ENCODE measurements at regions not wholly inside any gene's neighbourhood (a gene's known extent, or its start where the extent isn't known, plus 50 kb on each side); places are given as distances from the start of the nearest gene placed in this dataset.

DNA sequence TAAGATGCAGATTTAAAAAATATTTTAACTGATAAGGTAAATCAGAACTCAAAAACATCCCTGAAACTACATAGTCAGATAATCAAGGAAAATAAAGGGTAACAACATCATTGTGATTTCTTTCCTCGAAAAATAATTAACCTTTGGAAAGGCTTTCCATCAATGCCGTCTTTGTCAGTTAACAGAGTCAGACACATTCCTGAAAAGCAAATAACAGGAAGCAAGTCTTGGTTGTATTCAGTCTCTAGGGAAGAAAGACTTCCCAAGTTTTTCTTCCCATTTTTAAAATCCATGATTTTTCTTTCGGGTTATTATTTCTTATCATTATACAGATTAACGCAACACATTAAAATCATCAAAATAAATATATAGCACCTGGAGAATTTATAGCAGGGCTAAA, 256.4 kb upstream of the CDH6 start:
- no peaks in the 10 kb centered on the region for H3K9me3 ChIP-seq (ENCODE audit: insufficient read depth in 2 of 2, low read depth in 1 of 2, low read length in 1 of 2)
- no peak overlapping the region for H3K9ac ChIP-seq (replicated peaks in 1 of 4; ENCODE audit: extremely low read depth in 1 of 4, low read depth in 3 of 4, low read length in 3 of 4)
- H3K56ac ChIP-seq (replicated peaks; ENCODE audit: insufficient read length, low read depth, low read length): no peak overlapping the region
- H4K91ac ChIP-seq (replicated peaks; ENCODE audit: insufficient read length, low read length): no peak overlapping the region
- H2BK5ac ChIP-seq (ENCODE audit: low read depth, low read length): no peak overlapping the region
- H2BK20ac ChIP-seq (ENCODE audit: low read length): no peak overlapping the region
- no peak overlapping the region for H3K4me3 ChIP-seq (ENCODE audit: extremely low read depth in 1 of 4, insufficient read depth in 2 of 4, low read depth in 3 of 4, low read length in 4 of 4)
- H2AK5ac ChIP-seq (ENCODE audit: low read depth, low read length): no peak overlapping the region
- no peak overlapping the region for H2AFZ ChIP-seq (ENCODE audit: low read length)
- H3K27ac ChIP-seq (ENCODE audit: low read depth, low read length): no peak overlapping the region
- no peak overlapping the region for H3K23ac ChIP-seq (ENCODE audit: insufficient read length)
- no peak overlapping the region for H3K4ac ChIP-seq (replicated peaks; ENCODE audit: insufficient read length, low read depth, low read length)
- no peak overlapping the region for H2BK12ac ChIP-seq (ENCODE audit: low read depth, low read length)
- WGBS, 2 experiments (ENCODE audit: extremely low coverage in 1 of 2, insufficient coverage in 1 of 2, insufficient read length in 1 of 2, insufficient replicate concordance in 2 of 2, low coverage in 1 of 2, low lambda C conversion rate in 2 of 2, missing lambda C conversion rate in 1 of 2): 65% methylated on average over 4 of the region's 4 CpGs; no CpG with 5 or more reads in 1 of the 2 experiments
- ChIA-PET CTCF (ENCODE audit: partially characterized antibody) (no interaction called here), POLR2A (ENCODE audit: partially characterized antibody) (no interaction called here)
- no peaks in the 10 kb centered on the region for H3K79me2 ChIP-seq (ENCODE audit: control insufficient read depth in 1 of 2, insufficient read depth in 2 of 2, low read length in 2 of 2)
- no peak overlapping the region for H4K8ac ChIP-seq (ENCODE audit: extremely low read depth, insufficient read depth, low read length)
- H2BK120ac ChIP-seq (replicated peaks; ENCODE audit: low read depth, low read length): no peak overlapping the region
- H3K4me2 ChIP-seq (ENCODE audit: insufficient read depth in 1 of 2, low read depth in 2 of 2, low read length in 2 of 2): no peak overlapping the region
- no peaks in the 10 kb centered on the region for H3K79me1 ChIP-seq (ENCODE audit: low read depth, low read length)
- DNase-seq (ENCODE audit: low read depth in 1 of 2, low spot score in 2 of 2): no peak
- no peaks in the 10 kb centered on the region for H3K23me2 ChIP-seq (ENCODE audit: low read depth, low read length)
- no peak overlapping the region for H2BK15ac ChIP-seq (ENCODE audit: low read length)
- no peaks in the 10 kb centered on the region for H3K36me3 ChIP-seq (ENCODE audit: control insufficient read depth in 2 of 4, insufficient read depth in 4 of 4, low read length in 3 of 4)
- no peak overlapping the region for H4K5ac ChIP-seq (ENCODE audit: insufficient read length, low read depth, low read length)
- H3K14ac ChIP-seq (ENCODE audit: insufficient read length): no peak overlapping the region
- H3K4me1 ChIP-seq (replicated peaks in 1 of 4; ENCODE audit: control insufficient read depth in 3 of 4, insufficient read depth in 4 of 4, low read length in 3 of 4): peaks cover 0 to 5% (median 2%) of the 10 kb centered on the region in 4 experiments; a peak in 2 of 7 replicates
- no peak overlapping the region for H3K18ac ChIP-seq (ENCODE audit: extremely low read depth, low read length)
- no peaks in the 10 kb centered on the region for H4K20me1 ChIP-seq (replicated peaks in 1 of 2; ENCODE audit: control insufficient read depth in 1 of 2, insufficient read depth in 2 of 2, low read length in 2 of 2)
- no peak for FAIRE-seq
- H3K27me3 ChIP-seq (replicated peaks in 1 of 4; ENCODE audit: control insufficient read depth in 3 of 4, extremely low read depth in 1 of 4, insufficient read depth in 3 of 4, low read length in 3 of 4): no peaks in the 10 kb centered on the region
- TF ChIP-seq SP1 (IDR thresholded peaks at IDR 0.05; ENCODE audit: low read depth, low read length): no peak
- no peak for TF ChIP-seq NANOG (IDR thresholded peaks at IDR 0.05; ENCODE audit: insufficient read depth, low read depth, low read length, poor library complexity, severe bottlenecking)
- TF ChIP-seq TAF7 (optimal IDR thresholded peaks at IDR 0.05; ENCODE audit: borderline replicate concordance, low read depth, low read length): no peak
- TF ChIP-seq SUZ12 (IDR thresholded peaks at IDR 0.05; ENCODE audit: low read length): no peak
- TF ChIP-seq, protein P1, sequence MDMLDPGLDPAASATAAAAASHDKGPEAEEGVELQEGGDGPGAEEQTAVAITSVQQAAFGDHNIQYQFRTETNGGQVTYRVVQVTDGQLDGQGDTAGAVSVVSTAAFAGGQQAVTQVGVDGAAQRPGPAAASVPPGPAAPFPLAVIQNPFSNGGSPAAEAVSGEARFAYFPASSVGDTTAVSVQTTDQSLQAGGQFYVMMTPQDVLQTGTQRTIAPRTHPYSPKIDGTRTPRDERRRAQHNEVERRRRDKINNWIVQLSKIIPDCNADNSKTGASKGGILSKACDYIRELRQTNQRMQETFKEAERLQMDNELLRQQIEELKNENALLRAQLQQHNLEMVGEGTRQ (IDR thresholded peaks at IDR 0.05; ENCODE audit: low read length): no peak
- TF ChIP-seq, protein P2, sequence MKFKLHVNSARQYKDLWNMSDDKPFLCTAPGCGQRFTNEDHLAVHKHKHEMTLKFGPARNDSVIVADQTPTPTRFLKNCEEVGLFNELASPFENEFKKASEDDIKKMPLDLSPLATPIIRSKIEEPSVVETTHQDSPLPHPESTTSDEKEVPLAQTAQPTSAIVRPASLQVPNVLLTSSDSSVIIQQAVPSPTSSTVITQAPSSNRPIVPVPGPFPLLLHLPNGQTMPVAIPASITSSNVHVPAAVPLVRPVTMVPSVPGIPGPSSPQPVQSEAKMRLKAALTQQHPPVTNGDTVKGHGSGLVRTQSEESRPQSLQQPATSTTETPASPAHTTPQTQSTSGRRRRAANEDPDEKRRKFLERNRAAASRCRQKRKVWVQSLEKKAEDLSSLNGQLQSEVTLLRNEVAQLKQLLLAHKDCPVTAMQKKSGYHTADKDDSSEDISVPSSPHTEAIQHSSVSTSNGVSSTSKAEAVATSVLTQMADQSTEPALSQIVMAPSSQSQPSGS (IDR thresholded peaks at IDR 0.05; ENCODE audit: low read length): no peak
- TF ChIP-seq, protein P3, sequence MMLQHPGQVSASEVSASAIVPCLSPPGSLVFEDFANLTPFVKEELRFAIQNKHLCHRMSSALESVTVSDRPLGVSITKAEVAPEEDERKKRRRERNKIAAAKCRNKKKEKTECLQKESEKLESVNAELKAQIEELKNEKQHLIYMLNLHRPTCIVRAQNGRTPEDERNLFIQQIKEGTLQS (IDR thresholded peaks at IDR 0.05; ENCODE audit: insufficient read depth, low read depth, low read length): no peak
- TF ChIP-seq, protein P4, sequence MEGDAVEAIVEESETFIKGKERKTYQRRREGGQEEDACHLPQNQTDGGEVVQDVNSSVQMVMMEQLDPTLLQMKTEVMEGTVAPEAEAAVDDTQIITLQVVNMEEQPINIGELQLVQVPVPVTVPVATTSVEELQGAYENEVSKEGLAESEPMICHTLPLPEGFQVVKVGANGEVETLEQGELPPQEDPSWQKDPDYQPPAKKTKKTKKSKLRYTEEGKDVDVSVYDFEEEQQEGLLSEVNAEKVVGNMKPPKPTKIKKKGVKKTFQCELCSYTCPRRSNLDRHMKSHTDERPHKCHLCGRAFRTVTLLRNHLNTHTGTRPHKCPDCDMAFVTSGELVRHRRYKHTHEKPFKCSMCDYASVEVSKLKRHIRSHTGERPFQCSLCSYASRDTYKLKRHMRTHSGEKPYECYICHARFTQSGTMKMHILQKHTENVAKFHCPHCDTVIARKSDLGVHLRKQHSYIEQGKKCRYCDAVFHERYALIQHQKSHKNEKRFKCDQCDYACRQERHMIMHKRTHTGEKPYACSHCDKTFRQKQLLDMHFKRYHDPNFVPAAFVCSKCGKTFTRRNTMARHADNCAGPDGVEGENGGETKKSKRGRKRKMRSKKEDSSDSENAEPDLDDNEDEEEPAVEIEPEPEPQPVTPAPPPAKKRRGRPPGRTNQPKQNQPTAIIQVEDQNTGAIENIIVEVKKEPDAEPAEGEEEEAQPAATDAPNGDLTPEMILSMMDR (IDR thresholded peaks at IDR 0.05; ENCODE audit: control extremely low read depth in 1 of 3, insufficient read depth in 1 of 3, low read depth in 1 of 3, low read length in 3 of 3): no peak

Data from H1 (cell line).